ENCODE measurements at regions not wholly inside any gene's neighbourhood (a gene's known extent, or its start where the extent isn't known, plus 50 kb on each side); places are given as distances from the start of the nearest gene placed in this dataset.

DNA sequence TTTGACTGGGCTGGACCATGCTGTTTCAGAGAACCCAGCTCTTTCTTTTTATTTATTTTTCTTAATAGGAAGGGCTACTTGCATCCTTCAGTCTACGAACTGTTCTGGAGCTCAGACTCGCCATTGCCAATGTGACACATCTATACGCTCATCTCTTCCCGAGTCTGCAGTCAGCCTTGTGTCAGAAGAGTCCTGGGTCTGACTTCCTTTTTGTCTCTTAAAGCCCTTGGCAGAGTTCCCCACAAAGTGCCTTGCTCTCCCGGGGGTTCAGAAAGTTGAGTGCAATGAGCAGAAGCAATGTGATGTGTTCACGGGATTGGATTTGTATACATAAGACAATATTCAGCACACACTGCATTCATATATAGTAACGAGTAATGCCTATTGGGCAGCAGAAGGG is 140.4 kb downstream of the ATPSCKMT start:
- TF ChIP-seq, protein P1, sequence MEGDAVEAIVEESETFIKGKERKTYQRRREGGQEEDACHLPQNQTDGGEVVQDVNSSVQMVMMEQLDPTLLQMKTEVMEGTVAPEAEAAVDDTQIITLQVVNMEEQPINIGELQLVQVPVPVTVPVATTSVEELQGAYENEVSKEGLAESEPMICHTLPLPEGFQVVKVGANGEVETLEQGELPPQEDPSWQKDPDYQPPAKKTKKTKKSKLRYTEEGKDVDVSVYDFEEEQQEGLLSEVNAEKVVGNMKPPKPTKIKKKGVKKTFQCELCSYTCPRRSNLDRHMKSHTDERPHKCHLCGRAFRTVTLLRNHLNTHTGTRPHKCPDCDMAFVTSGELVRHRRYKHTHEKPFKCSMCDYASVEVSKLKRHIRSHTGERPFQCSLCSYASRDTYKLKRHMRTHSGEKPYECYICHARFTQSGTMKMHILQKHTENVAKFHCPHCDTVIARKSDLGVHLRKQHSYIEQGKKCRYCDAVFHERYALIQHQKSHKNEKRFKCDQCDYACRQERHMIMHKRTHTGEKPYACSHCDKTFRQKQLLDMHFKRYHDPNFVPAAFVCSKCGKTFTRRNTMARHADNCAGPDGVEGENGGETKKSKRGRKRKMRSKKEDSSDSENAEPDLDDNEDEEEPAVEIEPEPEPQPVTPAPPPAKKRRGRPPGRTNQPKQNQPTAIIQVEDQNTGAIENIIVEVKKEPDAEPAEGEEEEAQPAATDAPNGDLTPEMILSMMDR (optimal IDR thresholded peaks at IDR 0.05 in 1 of 3, IDR thresholded peaks at IDR 0.05 in 1 of 3, conservative IDR thresholded peaks at IDR 0.05 in 1 of 3; ENCODE audit: extremely low read depth in 1 of 3, insufficient read depth in 2 of 3, low read length in 3 of 3), result no peak
- no peak for TF ChIP-seq EZH2 (IDR thresholded peaks at IDR 0.05; ENCODE audit: low read length)
